H1 (cell line): ENCODE measurements at regions not wholly inside any gene's neighbourhood (a gene's known extent, or its start where the extent isn't known, plus 50 kb on each side); places are given as distances from the start of the nearest gene placed in this dataset.
A peak's percentile ranks its signal among the peaks of the same experiment; 100 is the strongest.

Experiments
- CTCF ChIP-seq, 3 experiments: IDR thresholded peaks; 1 replicate in 2 of 3; 2 replicates in 1 of 3; pipeline versions ENCODE4 v1.5.1 to v1.6.1; 2011; ENCODE audit warnings: low read length in 3 of 3, mild to moderate bottlenecking in 3 of 3, inconsistent platforms in 2 of 3, low read depth in 1 of 3, moderate library complexity in 1 of 3; ENCODE audit not compliant: insufficient read depth in 1 of 3; ENCODE audit errors: control extremely low read depth in 1 of 3
- EP300 ChIP-seq, 2 experiments: IDR thresholded peaks; 1 replicate in 1 of 2; 2 replicates in 1 of 2; pipeline ENCODE4 v1.6.1; 2011 to 2012; ENCODE audit warnings: low read depth in 2 of 2, low read length in 2 of 2, mild to moderate bottlenecking in 2 of 2, borderline replicate concordance in 1 of 2, inconsistent platforms in 1 of 2, moderate library complexity in 1 of 2
- PHF8 ChIP-seq: fragments of 200-600 bp; sonication (generic); conservative IDR thresholded peaks from 2 replicates; pipeline ENCODE4 v1.7.1; 2012; ENCODE audit warnings: low read depth, mild to moderate bottlenecking, inconsistent platforms, low read length, moderate library complexity
- TAF1 ChIP-seq: IDR thresholded peaks from 2 replicates; pipeline ENCODE4 v1.6.1; 2011; ENCODE audit warnings: mild to moderate bottlenecking, low read depth, low read length
- TCF12 ChIP-seq: IDR thresholded peaks from 2 replicates; pipeline ENCODE4 v1.6.1; 2011; ENCODE audit warnings: low read depth, mild to moderate bottlenecking, low read length

GRCh38 chrX:125439194-125439849, 119.7 kb downstream of the TEX13C start:
- no peak for TF ChIP-seq TAF1
- TF ChIP-seq PHF8: no peak
- peak in 2 of 3 experiments; percentile 18 to 45; a peak in 2 of 4 replicates for TF ChIP-seq CTCF (IDR thresholded peaks at IDR 0.05; ENCODE audit: control extremely low read depth in 1 of 3, insufficient read depth in 1 of 3, low read depth in 1 of 3, low read length in 3 of 3)
- no peak for TF ChIP-seq TCF12
- no peak for TF ChIP-seq EP300 (IDR thresholded peaks at IDR 0.05; ENCODE audit: borderline replicate concordance in 1 of 2, low read depth in 2 of 2, low read length in 2 of 2)
